C4-2B (cell line): ENCODE measurements at regions not wholly inside any gene's neighbourhood (a gene's known extent, or its start where the extent isn't known, plus 50 kb on each side); places are given as distances from the start of the nearest gene placed in this dataset.

Source experiments
- CTCF ChIP-seq: fragments of 450-650 bp; conservative IDR thresholded peaks from 2 replicates; pipeline ENCODE4 v1.5.1; 2017; ENCODE audit warnings: mild to moderate bottlenecking
- ZFX ChIP-seq: fragments of 450-650 bp; IDR thresholded peaks from 2 replicates; pipeline ENCODE4 v1.6.1; 2017

- no peak for TF ChIP-seq CTCF
- no peak for TF ChIP-seq ZFX
These were observed 127.8 kb downstream of the DDX53 start for GRCh38 chrX:23127586-23127985.
